K562 (cell line): ENCODE measurements at regions not wholly inside any gene's neighbourhood (a gene's known extent, or its start where the extent isn't known, plus 50 kb on each side); places are given as distances from the start of the nearest gene placed in this dataset.
A peak's percentile ranks its signal among the peaks of the same experiment; 100 is the strongest.

Source experiments
- AFF1 ChIP-seq, 2 experiments: fragments of 450-650 bp; IDR thresholded peaks; 2 replicates each; pipeline ENCODE4 v1.6.1; 2018; ENCODE audit warnings: mild to moderate bottlenecking in 2 of 2, low read depth in 1 of 2; ENCODE audit not compliant: partially characterized antibody in 2 of 2
- BDP1 ChIP-seq: IDR thresholded peaks from 3 replicates; pipeline ENCODE4 v1.6.1; 2011; ENCODE audit not compliant: insufficient read length, insufficient read depth
- BRCA1 ChIP-seq, 2 experiments: fragments of 450-650 bp in 1 of 2; sonication (generic) in 1 of 2; formaldehyde crosslinking in 1 of 2; IDR thresholded peaks; 2 replicates each; pipeline versions ENCODE4 v1.5.0 to v1.6.1; 2017 to 2020; ENCODE audit warnings: mild to moderate bottlenecking in 1 of 2, missing genetic modification reagents in 1 of 2
- CBFB ChIP-seq: sonication (generic); formaldehyde crosslinking; IDR thresholded peaks from 2 replicates; pipeline ENCODE4 v1.4.0; 2020; ENCODE audit warnings: mild to moderate bottlenecking, missing genetic modification reagents
- CREB3 ChIP-seq: fragments of 450-650 bp; conservative IDR thresholded peaks from 2 replicates; pipeline ENCODE4 v1.6.1; 2016; ENCODE audit warnings: missing genetic modification characterization, low read depth, mild to moderate bottlenecking, missing compliant biosample characterization, moderate library complexity
- CREB5 ChIP-seq: fragments of 250-450 bp; sonication (Bioruptor Pico); IDR thresholded peaks from 2 replicates; pipeline ENCODE4 v1.5.0; 2020; ENCODE audit warnings: mild to moderate bottlenecking
- HNRNPUL1 ChIP-seq: fragments of 200-400 bp; formaldehyde crosslinking; IDR thresholded peaks from 2 replicates; pipeline ENCODE4 v1.6.1; 2017; ENCODE audit warnings: low read length
- MTA3 ChIP-seq: fragments of 450-650 bp; formaldehyde crosslinking; IDR thresholded peaks from 2 replicates; pipeline ENCODE4 v1.6.1; 2017; ENCODE audit warnings: mild to moderate bottlenecking, borderline replicate concordance
- NFE2 ChIP-seq: IDR thresholded peaks from 2 replicates; pipeline ENCODE4 v1.6.1; 2014; ENCODE audit warnings: antibody characterized with exemption, low read depth
- RCOR1 ChIP-seq, 2 experiments: IDR thresholded peaks; 2 replicates each; pipeline ENCODE4 v1.6.1; 2012; ENCODE audit warnings: low read depth in 2 of 2, low read length in 2 of 2, borderline replicate concordance in 1 of 2, improper control_type of control experiment in 1 of 2
- TEAD1 ChIP-seq, 2 experiments: fragments of 450-650 bp in 1 of 2; sonication (generic) in 1 of 2; formaldehyde crosslinking; IDR thresholded peaks; 2 replicates each; pipeline versions ENCODE4 v1.4.0 to v1.8.0; 2020 to 2022; ENCODE audit warnings: mild to moderate bottlenecking in 2 of 2, missing genetic modification reagents in 1 of 2
- ZBTB43 ChIP-seq: sonication (generic); formaldehyde crosslinking; IDR thresholded peaks from 2 replicates; pipeline ENCODE4 v1.8.0; 2023; ENCODE audit warnings: mild to moderate bottlenecking, missing genetic modification reagents
- ZNF165 ChIP-seq: fragments of 250-450 bp; sonication (Bioruptor Pico); IDR thresholded peaks from 2 replicates; pipeline ENCODE4 v1.4.0; 2020; ENCODE audit warnings: borderline replicate concordance
- ZNF316 ChIP-seq: fragments of 450-650 bp; IDR thresholded peaks from 2 replicates; pipeline ENCODE4 v1.6.1; 2016
- ZNF398 ChIP-seq: fragments of 250-450 bp; sonication (Bioruptor Pico); IDR thresholded peaks from 2 replicates; pipeline ENCODE4 v1.8.0; 2021; ENCODE audit warnings: moderate library complexity, mild to moderate bottlenecking, inconsistent platforms

GRCh38 chr7:156491435-156491834 lies 149.1 kb upstream of the RNF32 start (continued):
- TF ChIP-seq BRCA1 (IDR thresholded peaks at IDR 0.05) (no peak), BRCA1 (CRISPR knock-in tag; IDR thresholded peaks at IDR 0.05) (no peak), CREB5 (CRISPR knock-in tag) (no peak), ZNF316 (peak; percentile 93), ZNF165 (no peak), NFE2 (peak; percentile 64), BDP1 (no peak), MTA3 (no peak), ZNF398 (CRISPR knock-in tag) (no peak), ZBTB43 (CRISPR knock-in tag) (no peak), AFF1 (IDR thresholded peaks at IDR 0.05; ENCODE audit: low read depth in 1 of 2, partially characterized antibody in 2 of 2) (no peak), RCOR1 (IDR thresholded peaks at IDR 0.05; ENCODE audit: borderline replicate concordance in 1 of 2, low read depth in 2 of 2, low read length in 2 of 2) (no peak), HNRNPUL1 (no peak), TEAD1 (CRISPR knock-in tag; IDR thresholded peaks at IDR 0.05) (no peak), CBFB (no peak), CREB3 (tag) (no peak)
